ENCODE measurements at regions not wholly inside any gene's neighbourhood (a gene's known extent, or its start where the extent isn't known, plus 50 kb on each side); places are given as distances from the start of the nearest gene placed in this dataset.

- no peak for TF ChIP-seq CTCF (IDR thresholded peaks at IDR 0.05)
- no peak for TF ChIP-seq POLR2A (IDR thresholded peaks at IDR 0.05)
These were observed 1211.4 kb upstream of the FAM98A start for GRCh38 chr2:34810456-34810855.
